Gastroesophageal sphincter (tissue), 4 donors: ENCODE measurements at regions not wholly inside any gene's neighbourhood (a gene's known extent, or its start where the extent isn't known, plus 50 kb on each side); places are given as distances from the start of the nearest gene placed in this dataset.

Experiments
- ATAC-seq: fragments of 150-250 bp; one replicate; pipeline ENCODE4 v1.9.1; 2016; ENCODE audit warnings: mild to moderate bottlenecking, moderate library complexity
- H3K27ac ChIP-seq, 4 donors: fragments of 200-600 bp; sonication (generic) in 3 of 4; 1 replicate in 3 of 4; 2 replicates in 1 of 4; pipeline ENCODE4 v1.5.1; 2016 to 2019
- H3K27me3 ChIP-seq: fragments of 200-600 bp; sonication (generic); one replicate; pipeline ENCODE4 v1.5.1; 2019
- H3K36me3 ChIP-seq, 2 donors: fragments of 200-600 bp; sonication (generic); one replicate each; pipeline ENCODE4 v1.5.1; 2019; ENCODE audit warnings: control low read depth in 1 of 2
- H3K4me1 ChIP-seq, 3 donors: fragments of 200-600 bp; sonication (generic); 1 replicate in 2 of 3; 2 replicates in 1 of 3; pipeline ENCODE4 v1.5.1; 2016 to 2019; ENCODE audit warnings: control low read depth in 2 of 3
- H3K4me3 ChIP-seq, 2 donors: fragments of 200-600 bp; sonication (generic); one replicate each; pipeline ENCODE4 v1.5.1; 2019; ENCODE audit warnings: mild to moderate bottlenecking in 1 of 2, moderate library complexity in 1 of 2
- H3K9me3 ChIP-seq, 3 donors: fragments of 200-600 bp; sonication (generic); one replicate each; pipeline ENCODE4 v1.5.1; 2017 to 2019; ENCODE audit warnings: control low read depth in 2 of 3
- CTCF ChIP-seq, 4 experiments: fragments of 200-600 bp in 2 of 4; fragments of 450-650 bp in 2 of 4; sonication (generic) in 1 of 4; IDR thresholded peaks; one replicate each; pipeline ENCODE4 v1.5.1; 2017 to 2019; ENCODE audit warnings: antibody characterized with exemption in 4 of 4, mild to moderate bottlenecking in 2 of 4, moderate library complexity in 2 of 4
- EP300 ChIP-seq: sonication (generic); formaldehyde crosslinking; IDR thresholded peaks from one replicate; pipeline ENCODE4 v1.6.1; 2017; ENCODE audit warnings: antibody characterized with exemption, mild to moderate bottlenecking
- POLR2A ChIP-seq, 2 donors: fragments of 450-650 bp; IDR thresholded peaks; one replicate each; pipeline ENCODE4 v1.6.1; 2017; ENCODE audit warnings: antibody characterized with exemption in 2 of 2, mild to moderate bottlenecking in 2 of 2, moderate library complexity in 1 of 2
- POLR2AphosphoS5 ChIP-seq: sonication (generic); formaldehyde crosslinking; IDR thresholded peaks from one replicate; pipeline ENCODE4 v1.6.1; 2017; ENCODE audit warnings: antibody characterized with exemption
- WGBS, 2 donors: methylation state at CpG; one replicate each; pipeline ENCODE4 v1.1.5; 2018; ENCODE audit warnings: low coverage in 1 of 2; 5-methylcytosine and 5-hydroxymethylcytosine counted together

GRCh38 chr4:10346023-10346422 is 111.2 kb downstream of the ZNF518B start:
- TF ChIP-seq POLR2AphosphoS5 (no peak), CTCF (IDR thresholded peaks at IDR 0.05) (no peak), POLR2A (IDR thresholded peaks at IDR 0.05) (no peak), EP300 (no peak)
- ATAC-seq = no peak
- no peak overlapping the region for H3K27ac ChIP-seq
- no peaks in the 10 kb centered on the region for H3K36me3 ChIP-seq
- no peaks in the 10 kb centered on the region for H3K9me3 ChIP-seq
- no peaks in the 10 kb centered on the region for H3K27me3 ChIP-seq
- WGBS, 2 donors = 69% methylated on average over 2 of the region's 2 CpGs; no CpG with 5 or more reads in 1 of the 2 donors
- no peak overlapping the region for H3K4me3 ChIP-seq
- no peaks in the 10 kb centered on the region for H3K4me1 ChIP-seq

- Histone ChIP-seq H3K4me3 (no peak overlapping the region), H3K27ac (no peak overlapping the region), H3K9me3 (no peaks in the 10 kb centered on the region), H3K36me3 (no peaks in the 10 kb centered on the region), H3K27me3 (no peaks in the 10 kb centered on the region), H3K4me1 (no peaks in the 10 kb centered on the region)
- WGBS, 2 donors = 87 to 97% methylated on average over 3 of the region's 3 CpGs
- no peak for ATAC-seq
- TF ChIP-seq CTCF (IDR thresholded peaks at IDR 0.05) (no peak), POLR2AphosphoS5 (no peak), POLR2A (IDR thresholded peaks at IDR 0.05) (no peak), EP300 (no peak)
These were observed 111.8 kb downstream of the ZNF518B start for GRCh38 chr4:10345381-10345784.

- no peak for ATAC-seq
- 82 to 93% methylated on average over 4 of the region's 4 CpGs for WGBS, 2 donors
- Histone ChIP-seq H3K27me3 (no peaks in the 10 kb centered on the region), H3K9me3 (no peaks in the 10 kb centered on the region), H3K4me1 (no peaks in the 10 kb centered on the region), H3K4me3 (no peak overlapping the region), H3K36me3 (no peaks in the 10 kb centered on the region), H3K27ac (no peak overlapping the region)
- no peak for TF ChIP-seq POLR2A (IDR thresholded peaks at IDR 0.05)
- no peak for TF ChIP-seq EP300
- no peak for TF ChIP-seq POLR2AphosphoS5
- no peak for TF ChIP-seq CTCF (IDR thresholded peaks at IDR 0.05)
These were observed 112.4 kb downstream of the ZNF518B start for GRCh38 chr4:10344824-10345223.

GRCh38 chr4:10343656-10344055 is 113.6 kb downstream of the ZNF518B start:
- Histone ChIP-seq H3K9me3 (no peaks in the 10 kb centered on the region), H3K4me1 (no peaks in the 10 kb centered on the region), H3K27ac (no peak overlapping the region), H3K27me3 (no peaks in the 10 kb centered on the region), H3K36me3 (no peaks in the 10 kb centered on the region), H3K4me3 (no peak overlapping the region)
- WGBS, 2 donors = 75 to 100% methylated on average over 1 to 2 of the region's 2 CpGs
- no peak for TF ChIP-seq EP300
- TF ChIP-seq POLR2AphosphoS5 = no peak
- TF ChIP-seq POLR2A (IDR thresholded peaks at IDR 0.05) = no peak
- no peak for TF ChIP-seq CTCF (IDR thresholded peaks at IDR 0.05)
- ATAC-seq = no peak

- Histone ChIP-seq H3K27me3 (peaks cover 2% of the 10 kb centered on the region), H3K4me3 (no peak overlapping the region), H3K4me1 (no peaks in the 10 kb centered on the region), H3K36me3 (no peaks in the 10 kb centered on the region), H3K9me3 (no peaks in the 10 kb centered on the region), H3K27ac (no peak overlapping the region)
- TF ChIP-seq EP300 = no peak
- TF ChIP-seq CTCF (IDR thresholded peaks at IDR 0.05) = no peak
- no peak for TF ChIP-seq POLR2AphosphoS5
- no peak for TF ChIP-seq POLR2A (IDR thresholded peaks at IDR 0.05)
- ATAC-seq = no peak
- WGBS, 2 donors = 63 to 64% methylated on average over 1 to 2 of the region's 2 CpGs
These were observed 114.4 kb downstream of the ZNF518B start for GRCh38 chr4:10342866-10343265.
